ENCODE measurements at regions not wholly inside any gene's neighbourhood (a gene's known extent, or its start where the extent isn't known, plus 50 kb on each side); places are given as distances from the start of the nearest gene placed in this dataset.
"Not testable (repeated sequence)": the region's sequence is repeated elsewhere in the genome, so short reads cannot be mapped to it uniquely, and the experiment has no call there.

DNA sequence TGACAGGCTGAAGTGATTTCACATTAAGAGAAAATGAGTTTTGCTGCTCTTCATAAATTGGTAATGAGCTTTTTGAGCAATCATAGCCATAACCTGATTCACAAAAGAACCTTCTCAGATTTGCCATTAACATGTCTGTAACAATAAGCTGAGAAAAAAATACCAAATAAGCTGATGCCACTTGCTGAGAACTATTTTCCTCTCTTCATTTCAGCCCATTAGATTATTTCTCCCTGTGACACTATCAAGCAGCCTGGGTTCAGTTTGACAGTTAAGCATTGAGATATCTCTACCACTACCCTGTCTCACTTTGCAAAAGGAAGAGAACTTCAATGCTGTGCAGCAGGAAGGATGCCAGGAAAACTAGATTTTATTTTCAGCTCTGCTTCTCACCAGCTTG is 673.9 kb downstream of the TRIB2 start:
- TF ChIP-seq, protein P1, sequence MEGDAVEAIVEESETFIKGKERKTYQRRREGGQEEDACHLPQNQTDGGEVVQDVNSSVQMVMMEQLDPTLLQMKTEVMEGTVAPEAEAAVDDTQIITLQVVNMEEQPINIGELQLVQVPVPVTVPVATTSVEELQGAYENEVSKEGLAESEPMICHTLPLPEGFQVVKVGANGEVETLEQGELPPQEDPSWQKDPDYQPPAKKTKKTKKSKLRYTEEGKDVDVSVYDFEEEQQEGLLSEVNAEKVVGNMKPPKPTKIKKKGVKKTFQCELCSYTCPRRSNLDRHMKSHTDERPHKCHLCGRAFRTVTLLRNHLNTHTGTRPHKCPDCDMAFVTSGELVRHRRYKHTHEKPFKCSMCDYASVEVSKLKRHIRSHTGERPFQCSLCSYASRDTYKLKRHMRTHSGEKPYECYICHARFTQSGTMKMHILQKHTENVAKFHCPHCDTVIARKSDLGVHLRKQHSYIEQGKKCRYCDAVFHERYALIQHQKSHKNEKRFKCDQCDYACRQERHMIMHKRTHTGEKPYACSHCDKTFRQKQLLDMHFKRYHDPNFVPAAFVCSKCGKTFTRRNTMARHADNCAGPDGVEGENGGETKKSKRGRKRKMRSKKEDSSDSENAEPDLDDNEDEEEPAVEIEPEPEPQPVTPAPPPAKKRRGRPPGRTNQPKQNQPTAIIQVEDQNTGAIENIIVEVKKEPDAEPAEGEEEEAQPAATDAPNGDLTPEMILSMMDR (IDR thresholded peaks at IDR 0.05; ENCODE audit: unreplicated experiment): no peak
- Mint-ChIP-seq H3K4me1 (ENCODE audit: unreplicated experiment) (no peaks in the 10 kb centered on the region), H3K36me3 (ENCODE audit: low read depth, unreplicated experiment) (no peaks in the 10 kb centered on the region), H3K9me3 (ENCODE audit: unreplicated experiment) (no peaks in the 10 kb centered on the region), H3K27ac (ENCODE audit: unreplicated experiment) (no peak overlapping the region), H3K27me3 (ENCODE audit: unreplicated experiment) (no peaks in the 10 kb centered on the region), H3K4me3 (ENCODE audit: unreplicated experiment) (no peak overlapping the region)
- no peak for DNase-seq (ENCODE audit: low spot score)

DNA sequence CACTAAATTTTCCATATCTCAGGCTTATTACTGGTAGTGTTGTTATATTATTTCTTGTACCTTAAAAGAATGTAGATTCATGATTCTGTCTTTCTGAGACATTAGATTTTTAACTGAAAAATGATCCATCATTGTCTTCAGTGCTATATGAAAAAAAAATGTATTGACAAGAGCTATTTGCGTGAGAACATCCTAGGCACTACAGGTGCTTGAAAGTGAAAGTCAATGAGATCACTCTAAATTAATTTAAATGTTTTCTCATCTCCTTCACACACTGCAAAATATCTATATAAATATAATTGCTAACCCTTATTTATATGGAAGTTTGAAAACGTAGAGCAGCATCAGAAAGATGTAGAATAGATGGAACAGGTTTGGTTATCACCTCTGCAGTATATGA is 684.6 kb downstream of the TRIB2 start:
- Mint-ChIP-seq H3K27ac (ENCODE audit: unreplicated experiment) (no peak overlapping the region), H3K9me3 (ENCODE audit: unreplicated experiment) (no peaks in the 10 kb centered on the region), H3K27me3 (ENCODE audit: unreplicated experiment) (no peaks in the 10 kb centered on the region), H3K4me3 (ENCODE audit: unreplicated experiment) (no peak overlapping the region), H3K4me1 (ENCODE audit: unreplicated experiment) (no peaks in the 10 kb centered on the region), H3K36me3 (ENCODE audit: low read depth, unreplicated experiment) (no peaks in the 10 kb centered on the region)
- TF ChIP-seq, protein P1 (IDR thresholded peaks at IDR 0.05; ENCODE audit: unreplicated experiment): no peak
- no peak for DNase-seq (ENCODE audit: low spot score)

DNA sequence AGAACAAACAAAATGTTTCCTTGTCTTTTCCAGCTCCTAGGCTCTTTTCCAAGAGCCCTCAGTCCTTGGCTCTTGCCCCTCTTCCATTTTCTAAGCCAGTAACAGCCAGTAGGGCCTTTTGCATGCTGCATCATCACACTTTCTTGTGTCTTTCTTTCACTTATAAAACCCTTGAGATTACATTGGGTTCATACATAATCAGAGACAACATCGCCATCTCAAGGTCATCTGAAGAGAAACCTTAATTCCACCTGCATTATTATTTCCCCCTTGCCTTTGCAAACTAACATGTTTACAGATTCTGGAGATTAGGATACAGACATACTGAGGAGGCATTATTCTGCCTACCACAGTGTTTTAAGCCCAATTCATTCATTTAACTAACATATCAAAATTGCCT is 697.3 kb downstream of the TRIB2 start:
- TF ChIP-seq, protein P1 (IDR thresholded peaks at IDR 0.05; ENCODE audit: unreplicated experiment): no peak
- no peaks in the 10 kb centered on the region for H3K36me3 Mint-ChIP-seq (ENCODE audit: low read depth, unreplicated experiment)
- no peak overlapping the region for H3K27ac Mint-ChIP-seq (ENCODE audit: unreplicated experiment)
- no peaks in the 10 kb centered on the region for H3K4me1 Mint-ChIP-seq (ENCODE audit: unreplicated experiment)
- DNase-seq (ENCODE audit: low spot score): no peak
- no peak overlapping the region for H3K4me3 Mint-ChIP-seq (ENCODE audit: unreplicated experiment)
- H3K27me3 Mint-ChIP-seq (ENCODE audit: unreplicated experiment): no peaks in the 10 kb centered on the region
- no peaks in the 10 kb centered on the region for H3K9me3 Mint-ChIP-seq (ENCODE audit: unreplicated experiment)

DNA sequence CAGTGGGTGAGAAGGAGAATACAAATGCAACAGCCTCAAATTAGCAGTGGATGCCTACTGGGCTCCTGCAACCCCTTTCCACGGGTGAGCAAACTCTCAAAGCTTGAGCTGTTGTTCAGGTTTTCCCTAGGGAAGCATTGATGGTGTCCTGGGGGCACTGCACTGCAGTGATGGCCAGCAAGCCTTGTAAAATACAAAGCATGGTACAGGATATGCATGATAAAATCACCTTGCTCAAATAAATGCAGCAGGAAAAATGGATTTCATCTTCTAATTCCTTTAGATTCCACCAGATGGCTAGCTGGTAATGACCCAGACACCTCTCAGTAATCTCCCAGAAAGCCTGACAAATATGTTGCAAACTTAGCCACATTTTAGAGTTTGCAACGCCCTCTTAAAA is 698.2 kb downstream of the TRIB2 start:
- H3K9me3 Mint-ChIP-seq (ENCODE audit: unreplicated experiment): no peaks in the 10 kb centered on the region
- no peak overlapping the region for H3K27ac Mint-ChIP-seq (ENCODE audit: unreplicated experiment)
- no peak for DNase-seq (ENCODE audit: low spot score)
- TF ChIP-seq, protein P1 (IDR thresholded peaks at IDR 0.05; ENCODE audit: unreplicated experiment): no peak
- H3K4me3 Mint-ChIP-seq (ENCODE audit: unreplicated experiment): no peak overlapping the region
- H3K27me3 Mint-ChIP-seq (ENCODE audit: unreplicated experiment): no peaks in the 10 kb centered on the region
- no peaks in the 10 kb centered on the region for H3K4me1 Mint-ChIP-seq (ENCODE audit: unreplicated experiment)
- H3K36me3 Mint-ChIP-seq (ENCODE audit: low read depth, unreplicated experiment): no peaks in the 10 kb centered on the region

DNA sequence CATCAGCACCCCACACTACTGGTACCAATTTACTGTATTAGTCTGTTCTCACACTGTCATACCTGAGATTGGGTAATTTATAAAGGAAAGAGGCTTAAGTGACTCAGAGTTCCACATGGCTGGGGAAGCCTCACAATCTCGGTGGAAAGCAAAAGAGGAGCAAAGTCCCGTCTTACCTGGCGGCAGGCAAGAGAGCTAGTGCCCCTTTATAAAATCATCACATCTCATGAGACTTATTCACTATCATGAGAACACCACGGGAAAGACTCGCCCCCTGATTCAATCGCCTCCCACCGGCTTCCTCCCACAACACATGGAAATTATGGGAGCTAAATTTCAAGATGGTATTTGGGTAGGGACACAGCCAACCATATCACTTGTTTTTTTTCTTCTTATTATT is 717.2 kb downstream of the TRIB2 start:
- Mint-ChIP-seq H3K27me3 (ENCODE audit: unreplicated experiment) (peaks cover 2% of the 10 kb centered on the region), H3K27ac (ENCODE audit: unreplicated experiment) (no peak overlapping the region), H3K4me3 (ENCODE audit: unreplicated experiment) (no peak overlapping the region), H3K4me1 (ENCODE audit: unreplicated experiment) (no peaks in the 10 kb centered on the region), H3K9me3 (ENCODE audit: unreplicated experiment) (peaks cover 4% of the 10 kb centered on the region), H3K36me3 (ENCODE audit: low read depth, unreplicated experiment) (no peaks in the 10 kb centered on the region)
- no peak for DNase-seq (ENCODE audit: low spot score)
- TF ChIP-seq, protein P1 (IDR thresholded peaks at IDR 0.05; ENCODE audit: unreplicated experiment): no peak

DNA sequence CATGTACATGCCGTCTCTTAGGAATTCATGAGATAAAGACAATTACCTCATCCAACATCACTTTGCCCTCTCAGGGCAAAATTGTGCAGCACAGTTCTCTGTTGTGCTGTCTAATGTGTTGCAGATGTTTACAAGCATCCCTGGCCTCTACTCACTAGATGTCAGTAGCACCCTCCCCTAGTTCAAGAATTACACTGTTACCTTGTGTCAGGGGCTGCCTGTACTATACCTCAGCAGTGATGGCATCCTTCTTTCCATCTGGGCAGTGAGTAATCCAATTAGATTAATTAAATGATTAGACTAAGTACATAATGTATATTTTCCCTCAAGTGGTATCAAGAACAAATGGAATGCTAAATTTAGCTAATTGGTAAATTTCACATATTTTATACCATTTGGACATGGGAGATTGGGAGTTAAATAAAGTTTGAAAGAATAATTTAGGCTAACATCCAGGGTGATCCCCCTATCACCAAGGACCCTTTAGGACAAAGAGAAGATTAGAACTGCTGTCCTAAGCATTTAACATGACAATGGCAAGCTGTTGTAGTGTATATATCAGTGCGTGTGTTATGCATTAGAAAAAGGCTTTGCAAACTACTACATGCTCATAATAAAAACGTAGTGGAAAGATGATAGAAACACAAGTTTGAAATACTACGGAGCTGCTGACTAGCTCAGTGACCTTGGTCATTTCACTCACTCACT is 727.0 kb downstream of the TRIB2 start:
- H3K9me3 Mint-ChIP-seq (ENCODE audit: unreplicated experiment); H3K4me3 Mint-ChIP-seq (ENCODE audit: unreplicated experiment); H3K27me3 Mint-ChIP-seq (ENCODE audit: unreplicated experiment); H3K4me1 Mint-ChIP-seq (ENCODE audit: unreplicated experiment); DNase-seq (ENCODE audit: low spot score); H3K36me3 Mint-ChIP-seq (ENCODE audit: low read depth, unreplicated experiment); H3K27ac Mint-ChIP-seq (ENCODE audit: unreplicated experiment): not testable (repeated sequence)
